ENCODE measurements at regions not wholly inside any gene's neighbourhood (a gene's known extent, or its start where the extent isn't known, plus 50 kb on each side); places are given as distances from the start of the nearest gene placed in this dataset.

DNA sequence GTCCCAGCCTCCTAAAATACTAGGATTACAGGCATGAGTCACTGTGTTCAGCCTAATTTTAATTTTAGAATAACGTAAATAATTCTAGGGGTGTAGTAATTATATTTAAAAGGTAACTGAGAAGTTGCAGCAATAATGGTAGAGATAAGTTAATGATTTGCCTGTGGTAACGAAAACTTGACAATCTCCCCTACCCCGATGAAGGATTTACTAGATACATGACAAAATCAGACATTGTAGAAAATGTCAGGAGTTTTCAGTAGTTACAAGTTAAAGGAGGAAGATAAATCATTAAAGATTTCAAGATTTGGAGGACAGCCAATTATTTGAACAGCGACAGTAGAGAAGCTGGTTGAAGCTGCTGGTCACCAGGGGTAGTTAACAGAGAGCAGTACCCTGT is 652.2 kb upstream of the PCDH20 start:
- no peak for TF ChIP-seq SMC3 (IDR thresholded peaks at IDR 0.05; ENCODE audit: low read depth, low read length)
- TF ChIP-seq, protein P1, sequence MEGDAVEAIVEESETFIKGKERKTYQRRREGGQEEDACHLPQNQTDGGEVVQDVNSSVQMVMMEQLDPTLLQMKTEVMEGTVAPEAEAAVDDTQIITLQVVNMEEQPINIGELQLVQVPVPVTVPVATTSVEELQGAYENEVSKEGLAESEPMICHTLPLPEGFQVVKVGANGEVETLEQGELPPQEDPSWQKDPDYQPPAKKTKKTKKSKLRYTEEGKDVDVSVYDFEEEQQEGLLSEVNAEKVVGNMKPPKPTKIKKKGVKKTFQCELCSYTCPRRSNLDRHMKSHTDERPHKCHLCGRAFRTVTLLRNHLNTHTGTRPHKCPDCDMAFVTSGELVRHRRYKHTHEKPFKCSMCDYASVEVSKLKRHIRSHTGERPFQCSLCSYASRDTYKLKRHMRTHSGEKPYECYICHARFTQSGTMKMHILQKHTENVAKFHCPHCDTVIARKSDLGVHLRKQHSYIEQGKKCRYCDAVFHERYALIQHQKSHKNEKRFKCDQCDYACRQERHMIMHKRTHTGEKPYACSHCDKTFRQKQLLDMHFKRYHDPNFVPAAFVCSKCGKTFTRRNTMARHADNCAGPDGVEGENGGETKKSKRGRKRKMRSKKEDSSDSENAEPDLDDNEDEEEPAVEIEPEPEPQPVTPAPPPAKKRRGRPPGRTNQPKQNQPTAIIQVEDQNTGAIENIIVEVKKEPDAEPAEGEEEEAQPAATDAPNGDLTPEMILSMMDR (conservative IDR thresholded peaks at IDR 0.05; ENCODE audit: low read depth, low read length) = no peak
- TF ChIP-seq MAFK (IDR thresholded peaks at IDR 0.05; ENCODE audit: low read depth, low read length) = no peak
- TF ChIP-seq POLR2A (IDR thresholded peaks at IDR 0.05; ENCODE audit: low read depth, low read length) = no peak
- no peak for TF ChIP-seq RAD21 (IDR thresholded peaks at IDR 0.05; ENCODE audit: low read length)
- no peak for TF ChIP-seq FOS (IDR thresholded peaks at IDR 0.05; ENCODE audit: low read depth, low read length)
